ENCODE measurements at regions not wholly inside any gene's neighbourhood (a gene's known extent, or its start where the extent isn't known, plus 50 kb on each side); places are given as distances from the start of the nearest gene placed in this dataset.

DNA sequence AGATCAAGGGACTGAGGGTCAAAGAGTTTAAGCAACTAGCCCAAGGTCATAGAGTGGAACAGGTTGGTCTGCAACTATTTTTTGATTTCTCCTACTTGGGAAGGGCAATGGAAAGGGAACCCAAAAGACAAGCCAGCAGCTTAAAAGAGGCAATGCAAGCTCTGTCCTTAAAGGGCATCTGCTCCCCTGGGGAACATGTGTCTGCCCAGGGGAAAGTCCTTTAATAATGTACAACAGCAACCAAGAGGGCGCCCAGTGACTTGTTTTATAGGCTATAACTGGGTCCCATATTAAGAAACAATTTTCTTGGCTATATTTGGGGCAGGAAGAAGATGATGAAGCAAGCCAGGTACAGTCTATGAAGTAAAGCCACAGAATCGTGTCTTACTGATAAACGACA, 54.7 kb upstream of the RBM47 start:
- Histone ChIP-seq H3K9me3 (ENCODE audit: control insufficient read depth, low read depth, low read length) (no peaks in the 10 kb centered on the region), H4K91ac (ENCODE audit: insufficient read length, low read depth, low read length) (no peak overlapping the region), H3K4me1 (ENCODE audit: insufficient read depth, low read length) (no peaks in the 10 kb centered on the region), H2BK12ac (ENCODE audit: insufficient read length, low read depth, low read length) (no peak overlapping the region), H2AFZ (ENCODE audit: low read length) (no peak overlapping the region), H3K18ac (ENCODE audit: insufficient read length, low read depth, low read length) (no peak overlapping the region), H3K4me2 (ENCODE audit: insufficient read depth, insufficient read length, low read length) (no peak overlapping the region), H3T11ph (ENCODE audit: low read length) (no peak overlapping the region), H2BK20ac (ENCODE audit: low read depth, low read length, poor library complexity, severe bottlenecking) (no peak overlapping the region), H3K14ac (ENCODE audit: insufficient read depth, low read length) (no peak overlapping the region), H3K4ac (ENCODE audit: low read depth, low read length) (no peak overlapping the region), H3K27ac (ENCODE audit: insufficient read length, low read depth, low read length) (no peak overlapping the region), H3K23ac (ENCODE audit: insufficient read length, low read depth, low read length) (no peak overlapping the region), H2BK5ac (ENCODE audit: insufficient read length, low read length) (no peak overlapping the region), H4K5ac (ENCODE audit: insufficient read length, low read depth, low read length) (no peak overlapping the region), H3K9ac (ENCODE audit: extremely low read depth, insufficient read length, low read length) (no peak overlapping the region), H3K23me2 (ENCODE audit: insufficient read length, low read depth, low read length, poor library complexity, severe bottlenecking) (no peaks in the 10 kb centered on the region), H2BK120ac (ENCODE audit: low read depth, low read length, poor library complexity, severe bottlenecking) (no peak overlapping the region), H3K79me2 (ENCODE audit: insufficient read depth, low read length) (no peaks in the 10 kb centered on the region), H4K20me1 (ENCODE audit: control insufficient read depth, insufficient read depth, insufficient read length) (no peaks in the 10 kb centered on the region), H3K56ac (ENCODE audit: insufficient read length, low read depth, low read length) (no peak overlapping the region), H3K79me1 (ENCODE audit: insufficient read depth, low read depth, low read length, poor library complexity, severe bottlenecking) (no peaks in the 10 kb centered on the region), H2BK15ac (ENCODE audit: low read depth, low read length) (no peak overlapping the region), H4K8ac (replicated peaks; ENCODE audit: insufficient read length, low read depth, low read length) (no peak overlapping the region), H2AK5ac (ENCODE audit: insufficient read length, low read length) (no peak overlapping the region), H3K27me3 (ENCODE audit: insufficient read depth, low read length) (no peaks in the 10 kb centered on the region)
- Mint-ChIP-seq H3K27me3 (ENCODE audit: low read depth) (no peaks in the 10 kb centered on the region), H3K36me3 (ENCODE audit: insufficient read depth in 1 of 3, low read depth in 3 of 3) (no peaks in the 10 kb centered on the region), H3K9me3 (no peaks in the 10 kb centered on the region; a peak in 1 of 5 replicates), H3K4me1 (peaks cover 8 to 11% of the 10 kb centered on the region in 2 experiments), H3K27ac (no peak overlapping the region), H3K4me3 (no peak overlapping the region)
- TF ChIP-seq, protein P1, sequence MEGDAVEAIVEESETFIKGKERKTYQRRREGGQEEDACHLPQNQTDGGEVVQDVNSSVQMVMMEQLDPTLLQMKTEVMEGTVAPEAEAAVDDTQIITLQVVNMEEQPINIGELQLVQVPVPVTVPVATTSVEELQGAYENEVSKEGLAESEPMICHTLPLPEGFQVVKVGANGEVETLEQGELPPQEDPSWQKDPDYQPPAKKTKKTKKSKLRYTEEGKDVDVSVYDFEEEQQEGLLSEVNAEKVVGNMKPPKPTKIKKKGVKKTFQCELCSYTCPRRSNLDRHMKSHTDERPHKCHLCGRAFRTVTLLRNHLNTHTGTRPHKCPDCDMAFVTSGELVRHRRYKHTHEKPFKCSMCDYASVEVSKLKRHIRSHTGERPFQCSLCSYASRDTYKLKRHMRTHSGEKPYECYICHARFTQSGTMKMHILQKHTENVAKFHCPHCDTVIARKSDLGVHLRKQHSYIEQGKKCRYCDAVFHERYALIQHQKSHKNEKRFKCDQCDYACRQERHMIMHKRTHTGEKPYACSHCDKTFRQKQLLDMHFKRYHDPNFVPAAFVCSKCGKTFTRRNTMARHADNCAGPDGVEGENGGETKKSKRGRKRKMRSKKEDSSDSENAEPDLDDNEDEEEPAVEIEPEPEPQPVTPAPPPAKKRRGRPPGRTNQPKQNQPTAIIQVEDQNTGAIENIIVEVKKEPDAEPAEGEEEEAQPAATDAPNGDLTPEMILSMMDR (conservative IDR thresholded peaks at IDR 0.05) = no peak
- WGBS (ENCODE audit: extremely low coverage, insufficient read length, low lambda C conversion rate) = no CpG with 5 or more reads among the region's 3 CpGs
- DNase-seq = no peak
